Left cardiac atrium (tissue), 4 donors: ENCODE measurements at regions not wholly inside any gene's neighbourhood (a gene's known extent, or its start where the extent isn't known, plus 50 kb on each side); places are given as distances from the start of the nearest gene placed in this dataset.
"Not testable (repeated sequence)": the region's sequence is repeated elsewhere in the genome, so short reads cannot be mapped to it uniquely, and the experiment has no call there.

Experiments used
- ATAC-seq, 2 donors: fragments of 200-7000 bp; cut with Tn5 transposase; one replicate each; pipeline ENCODE4 v1.9.1; 2020; ENCODE audit warnings: mild to moderate bottlenecking in 2 of 2, moderate library complexity in 2 of 2
- DNase-seq: peaks from one replicate; pipeline ENCODE4 v3.0.0-alpha.2; 2020
- intact Hi-C, 2 donors: fragments of 100-400 bp; cut with DNase I; formaldehyde crosslinking; loops; one replicate each; pipeline versions ENCODE4 v1.14.1 to v1.15.1; 2022 to 2023
- donor health status: DM: no; HTN: yes; CAD: no.
- donor health status: DM: no; HTN: yes; CAD: no; lungs with severe emphysema.
- donor health status: DM: yes; HTN: yes; CAD: no.
- donor health status: Dilated cardiomyopathy.

DNA sequence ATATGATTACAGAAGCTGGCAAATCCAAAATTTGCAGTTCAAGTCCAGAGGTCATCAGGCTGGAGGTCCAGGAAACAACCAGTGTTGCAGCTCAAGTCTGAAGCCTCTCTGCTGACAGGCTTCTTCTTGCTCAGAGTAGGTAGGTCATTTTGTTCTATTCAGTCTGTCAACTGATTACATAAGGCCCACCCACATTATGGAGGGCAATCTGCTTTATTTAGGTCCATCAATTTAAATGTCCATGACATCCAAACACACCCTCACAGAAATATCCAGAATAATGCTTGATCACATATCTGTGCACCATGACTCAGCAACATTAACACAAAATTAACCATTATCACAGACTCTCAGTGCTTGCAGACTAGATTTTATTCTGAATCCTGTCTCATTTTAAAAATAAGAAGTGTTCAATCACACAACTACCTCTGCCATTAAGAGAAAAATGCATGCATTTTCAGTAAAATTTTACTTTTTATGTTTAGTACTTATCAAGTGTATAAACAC is 759.2 kb upstream of the ADGRB3 start:
- ATAC-seq (no peak), DNase-seq (no peak)
- intact Hi-C loops, result no loop called here

DNA sequence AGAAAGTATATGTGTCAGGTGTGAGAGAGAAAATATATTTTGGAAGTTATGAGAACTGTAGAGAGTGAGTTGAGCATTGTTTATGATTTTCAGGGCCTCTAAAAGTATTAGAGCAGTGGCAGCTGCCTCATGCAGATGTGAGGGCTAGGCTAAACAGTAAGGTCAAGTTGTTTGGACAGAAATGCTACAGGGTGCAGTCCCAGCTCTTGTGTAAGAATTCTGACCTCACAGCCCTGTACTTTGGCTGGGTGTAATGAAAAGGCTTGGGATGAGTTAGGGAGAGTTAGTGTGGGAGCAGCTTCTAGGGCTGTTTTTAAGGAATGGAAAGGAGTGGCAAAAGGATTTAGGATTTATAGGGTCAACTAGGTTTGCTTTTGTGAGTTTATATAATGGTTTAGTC is 764.8 kb upstream of the ADGRB3 start:
- no peak for ATAC-seq
- intact Hi-C loops, result no loop called here
- DNase-seq, result no peak

DNA sequence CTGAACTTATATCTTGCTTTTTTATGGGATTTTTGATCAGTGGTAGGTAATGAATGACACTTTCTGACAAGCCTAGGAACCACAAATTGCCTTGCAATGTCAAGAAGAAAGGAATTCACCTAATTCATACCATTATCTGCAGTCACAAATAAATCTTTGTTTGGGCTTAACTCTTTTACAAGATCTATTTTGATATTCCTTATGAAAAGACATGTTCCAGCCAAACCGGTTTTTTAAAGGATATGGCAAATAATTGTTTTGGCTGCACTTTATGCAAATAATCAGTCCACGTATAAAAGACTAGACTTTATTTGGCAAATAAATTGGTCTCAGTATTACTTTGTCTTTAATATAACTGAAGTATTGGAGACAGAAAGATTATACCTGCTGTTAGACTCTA is 771.7 kb upstream of the ADGRB3 start:
- intact Hi-C loops, result no loop called here
- ATAC-seq (no peak), DNase-seq (no peak)

DNA sequence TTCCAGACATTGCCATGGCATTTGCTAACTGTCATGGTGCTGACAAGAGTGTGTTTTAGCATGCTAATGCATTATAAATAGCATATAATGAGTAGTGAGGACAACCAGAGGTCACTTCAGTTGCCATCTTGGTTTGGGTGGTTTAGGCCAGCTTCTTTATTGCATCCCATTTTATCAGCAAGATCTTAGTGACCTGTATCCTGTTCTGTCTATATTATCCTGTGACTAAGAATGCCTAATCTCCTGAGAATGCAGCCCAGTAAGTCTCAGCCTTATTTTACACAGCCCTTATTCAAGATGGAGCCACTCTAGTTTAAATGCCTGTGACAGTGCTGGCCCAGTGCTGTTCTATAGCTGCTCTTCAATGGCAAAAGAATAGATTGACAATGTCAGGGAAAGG is 781.0 kb upstream of the ADGRB3 start:
- DNase-seq (no peak), ATAC-seq (no peak)
- intact Hi-C loops, result no loop called here

DNA sequence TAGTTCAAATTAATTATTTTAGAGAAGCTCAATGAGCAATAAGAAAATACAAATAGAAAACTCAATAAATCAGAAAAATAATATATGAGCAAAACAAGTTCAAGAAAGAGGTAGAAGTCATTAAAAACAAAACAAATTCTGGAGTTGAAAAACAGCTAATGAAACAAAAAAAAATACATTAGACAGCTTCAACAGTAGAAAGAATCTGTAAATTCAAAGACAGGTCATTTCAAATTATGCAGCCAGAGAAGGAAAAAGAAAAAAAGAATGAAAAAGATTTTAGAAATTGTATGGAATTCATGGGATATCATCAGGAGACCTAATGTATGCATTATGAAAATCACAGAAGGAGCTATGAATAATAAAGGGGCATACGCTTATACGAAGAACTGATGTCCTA is 795.3 kb upstream of the ADGRB3 start:
- intact Hi-C loops, result no loop called here
- no peak for ATAC-seq
- DNase-seq, result no peak

DNA sequence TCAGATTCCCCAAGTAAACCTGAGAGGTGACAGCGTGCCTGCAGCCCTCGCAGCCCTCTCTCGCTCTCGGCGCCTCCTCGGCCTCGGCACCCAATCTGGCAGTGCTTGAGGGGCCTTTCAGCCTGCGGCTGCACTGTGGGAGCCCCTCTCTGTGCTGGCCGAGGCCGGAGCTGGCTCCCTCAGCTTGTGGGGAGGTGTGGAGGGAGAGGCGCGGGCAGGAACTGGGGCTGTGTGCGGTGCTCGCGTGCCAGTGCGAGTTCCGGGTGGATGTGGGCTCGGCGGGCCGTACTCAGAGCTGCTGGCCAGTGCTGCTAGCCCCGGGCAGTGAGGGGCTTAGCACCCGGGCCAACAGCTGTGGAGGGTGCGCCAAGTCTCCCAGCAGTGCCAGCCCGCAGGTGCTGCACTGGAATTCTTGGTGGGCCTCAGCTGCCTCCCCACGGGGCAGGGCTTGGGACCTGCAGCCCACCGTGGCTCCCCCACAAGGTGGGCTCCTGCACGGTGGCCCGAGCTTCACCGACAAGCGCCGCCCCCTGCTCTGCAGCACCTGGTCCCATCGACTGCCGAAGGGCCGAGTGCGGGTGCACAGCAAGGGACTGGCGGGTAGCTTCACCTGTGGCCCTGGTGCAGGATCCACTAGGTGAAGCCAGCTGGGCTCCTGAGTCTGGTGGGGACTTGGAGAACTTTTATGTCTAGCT is 809.7 kb upstream of the ADGRB3 start:
- ATAC-seq (no peak), DNase-seq (no peak)
- intact Hi-C loops, result no loop called here

DNA sequence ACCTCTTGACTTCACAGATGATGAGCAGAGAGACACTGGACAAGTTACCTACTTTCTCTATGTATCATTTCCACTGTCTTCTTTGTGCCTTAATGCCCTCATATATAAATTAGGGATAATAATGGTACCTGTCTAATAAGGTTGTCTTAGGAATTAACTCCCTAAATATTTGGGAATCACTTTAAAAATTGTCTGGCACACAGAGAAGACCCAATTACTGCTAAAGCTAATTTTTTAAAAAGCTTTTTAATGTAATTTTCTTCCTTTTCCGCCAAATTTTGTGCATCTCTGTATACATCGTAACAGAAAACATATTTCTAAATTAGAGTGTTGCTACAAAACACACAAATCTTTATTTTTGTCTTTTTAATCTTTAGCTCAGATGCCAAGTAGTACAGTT is 816.8 kb upstream of the ADGRB3 start:
- intact Hi-C loops, result no loop called here
- ATAC-seq, result no peak
- no peak for DNase-seq

DNA sequence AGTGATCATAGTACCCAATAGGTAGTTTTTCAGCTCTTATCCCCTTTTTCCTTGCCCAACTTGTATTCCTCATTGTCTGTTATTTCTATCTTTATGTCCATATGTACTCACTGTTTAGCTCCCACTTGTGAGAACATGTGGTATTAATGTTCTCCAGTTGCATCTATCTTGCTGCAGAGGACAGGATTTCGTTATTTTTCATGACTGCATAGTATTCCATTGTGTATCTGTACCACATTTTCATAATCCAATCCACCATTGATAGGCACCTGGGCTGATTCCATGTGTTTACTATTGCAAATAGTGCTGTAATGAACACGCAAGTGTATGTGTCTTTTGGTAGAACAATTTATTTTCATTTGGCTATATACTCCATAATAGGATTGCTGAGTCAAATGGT is 819.5 kb upstream of the ADGRB3 start:
- DNase-seq (no peak), ATAC-seq (no peak)
- intact Hi-C loops, result no loop called here

DNA sequence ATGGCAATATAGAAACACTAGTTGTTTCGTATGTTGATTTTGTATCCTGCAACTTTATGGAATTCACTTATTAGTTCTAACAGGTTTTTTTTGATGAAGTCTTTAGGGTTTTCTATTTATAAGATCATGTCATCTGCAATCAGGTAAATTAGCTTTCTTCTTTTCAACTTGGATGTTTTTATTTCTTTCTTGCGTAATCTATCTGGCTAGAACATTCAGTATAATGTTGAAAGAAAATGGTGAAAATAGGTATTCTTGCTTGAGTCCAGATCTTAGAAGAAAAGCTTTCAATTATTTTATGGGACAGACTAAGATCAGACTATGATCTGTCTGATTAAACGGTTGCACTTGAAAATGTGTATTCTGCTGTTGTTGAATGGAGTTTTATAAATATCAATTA is 820.8 kb upstream of the ADGRB3 start:
- intact Hi-C loops, result no loop called here
- no peak for DNase-seq
- ATAC-seq, result no peak

DNA sequence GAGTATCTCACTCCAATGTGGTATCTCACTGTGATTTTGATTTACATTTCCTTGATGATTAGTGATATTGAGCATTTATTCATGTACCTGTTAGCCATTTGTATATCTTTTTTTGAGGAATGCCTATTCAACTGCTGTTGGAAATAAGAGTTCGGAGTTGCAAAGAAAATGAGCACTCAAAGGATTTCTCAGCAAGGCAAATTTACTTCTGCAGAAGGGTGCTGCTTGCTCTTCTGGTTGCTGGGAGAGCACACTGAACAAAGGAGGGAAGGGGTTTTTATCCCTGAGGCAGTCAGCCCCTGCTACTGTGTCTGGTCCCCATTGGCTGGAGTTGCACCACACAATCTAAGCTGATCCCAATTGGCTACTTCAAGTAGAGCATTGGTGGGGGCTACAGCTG is 822.4 kb upstream of the ADGRB3 start:
- intact Hi-C loops, result no loop called here
- ATAC-seq (no peak), DNase-seq (no peak)

DNA sequence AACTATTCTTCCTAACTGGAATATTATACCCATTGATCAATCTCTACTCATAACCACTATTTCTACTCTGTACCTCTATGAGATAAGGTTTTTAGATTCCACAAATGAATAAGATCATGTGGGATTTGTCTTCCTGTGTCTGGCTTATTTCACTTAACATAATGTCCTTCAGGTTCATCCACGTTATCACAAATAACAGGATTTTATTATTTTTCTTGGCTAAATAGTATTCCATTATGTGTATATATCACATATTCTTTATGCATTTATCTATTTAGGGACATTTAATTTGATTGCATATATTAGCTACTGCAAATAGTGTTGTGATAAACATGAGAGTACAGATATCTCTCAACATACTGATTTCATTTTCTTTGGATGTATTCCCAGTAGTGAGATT is 823.0 kb upstream of the ADGRB3 start:
- ATAC-seq (no peak), DNase-seq (no peak)
- intact Hi-C loops, result no loop called here

DNA sequence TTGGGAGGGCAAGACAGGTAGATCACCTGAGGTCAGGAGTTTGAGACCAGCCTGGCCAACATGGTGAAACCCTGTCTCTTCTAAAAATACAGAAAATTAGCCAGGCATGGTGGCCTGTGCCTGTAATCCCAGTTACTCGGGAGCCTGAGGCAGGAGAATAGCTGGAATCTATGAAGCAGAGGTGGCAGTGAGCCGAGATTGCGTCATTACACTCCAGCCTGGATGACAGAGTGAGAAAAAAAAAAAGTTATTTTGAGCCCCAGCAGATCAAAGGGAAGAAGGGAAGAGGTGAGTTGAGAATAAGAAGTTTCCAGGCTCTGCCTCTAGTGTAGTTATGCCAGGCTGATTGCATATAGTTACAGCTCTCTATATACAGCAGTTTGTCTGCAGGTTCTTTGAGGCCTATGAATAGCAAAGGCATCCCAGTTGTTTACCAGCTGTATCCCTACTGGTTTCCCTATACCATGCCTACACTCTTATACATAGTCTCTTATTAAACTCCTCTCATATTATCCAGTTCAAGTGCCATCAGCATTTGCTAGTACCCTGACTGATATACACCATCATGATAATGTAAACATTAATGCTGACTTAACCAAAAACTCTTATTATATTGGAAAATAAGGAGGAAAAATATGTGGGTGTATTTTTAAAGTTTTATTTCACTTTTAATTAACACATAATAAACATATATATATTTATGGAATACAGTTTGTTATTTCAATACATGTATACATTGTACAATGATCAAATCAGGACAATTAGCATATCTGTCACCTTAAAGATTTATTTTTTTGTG is 823.6 kb upstream of the ADGRB3 start:
- DNase-seq (no peak), ATAC-seq (no peak)
- intact Hi-C loops, result no loop called here

DNA sequence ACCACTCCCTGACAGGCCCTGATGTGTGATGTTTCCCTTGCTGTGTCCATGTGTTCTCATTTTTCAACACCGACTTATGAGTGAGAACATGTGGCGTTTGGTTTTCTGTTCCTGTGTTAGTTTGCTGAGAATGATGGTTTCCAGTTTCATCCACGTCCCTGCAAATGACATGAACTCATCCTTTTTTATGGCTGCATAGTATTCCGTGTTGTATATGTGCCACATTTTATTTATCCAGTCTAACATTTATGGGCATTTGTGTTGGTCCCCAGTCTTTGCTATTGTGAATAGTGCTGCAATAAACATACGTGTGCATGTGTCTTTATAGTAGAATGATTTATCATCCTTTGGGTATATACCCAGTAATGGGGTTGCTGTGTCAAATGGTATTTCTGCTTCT is 830.3 kb upstream of the ADGRB3 start:
- ATAC-seq, intact Hi-C loops, DNase-seq: not testable (repeated sequence)

DNA sequence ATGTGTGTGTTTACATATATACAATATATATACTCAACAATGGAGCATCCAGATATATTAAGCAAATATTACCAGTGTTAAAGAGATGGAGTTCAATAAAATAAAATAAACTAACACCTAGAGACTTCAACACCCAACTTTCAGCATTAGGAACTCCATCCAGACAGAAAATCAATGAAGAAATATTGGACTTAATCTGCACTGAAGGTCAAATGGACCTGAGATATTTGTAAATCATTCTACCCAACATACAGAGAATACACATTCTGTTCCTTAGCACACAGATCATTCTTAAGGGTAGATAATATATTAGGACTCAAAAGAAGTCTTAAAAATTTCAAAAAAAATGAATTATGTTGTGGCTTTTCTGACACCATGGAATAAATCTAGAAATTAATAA is 832.3 kb upstream of the ADGRB3 start:
- no peak for ATAC-seq
- intact Hi-C loops, result no loop called here

DNA sequence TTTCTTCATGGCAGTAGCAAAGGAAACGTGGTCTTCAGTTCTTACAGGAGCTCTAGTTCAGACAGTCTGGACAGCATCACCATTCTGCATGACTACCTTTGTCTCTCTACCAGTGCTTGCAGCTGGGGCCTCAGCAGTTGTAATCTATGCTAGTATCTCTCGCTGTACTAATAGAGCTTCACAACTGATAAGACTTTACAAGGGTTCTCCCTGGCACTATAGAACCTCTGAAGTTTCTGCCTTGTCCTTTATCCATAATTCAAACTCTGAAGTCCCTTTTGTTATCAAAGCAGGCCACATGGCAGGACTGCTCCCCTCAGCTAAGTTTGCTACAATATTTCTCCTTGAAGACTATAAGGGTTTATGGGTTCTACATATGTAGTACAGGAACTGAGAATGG is 842.1 kb upstream of the ADGRB3 start:
- no peak for ATAC-seq
- intact Hi-C loops, result no loop called here
- DNase-seq, result no peak

More for the DNA sequence above, 832.3 kb upstream of the ADGRB3 start:
- DNase-seq, result no peak

DNA sequence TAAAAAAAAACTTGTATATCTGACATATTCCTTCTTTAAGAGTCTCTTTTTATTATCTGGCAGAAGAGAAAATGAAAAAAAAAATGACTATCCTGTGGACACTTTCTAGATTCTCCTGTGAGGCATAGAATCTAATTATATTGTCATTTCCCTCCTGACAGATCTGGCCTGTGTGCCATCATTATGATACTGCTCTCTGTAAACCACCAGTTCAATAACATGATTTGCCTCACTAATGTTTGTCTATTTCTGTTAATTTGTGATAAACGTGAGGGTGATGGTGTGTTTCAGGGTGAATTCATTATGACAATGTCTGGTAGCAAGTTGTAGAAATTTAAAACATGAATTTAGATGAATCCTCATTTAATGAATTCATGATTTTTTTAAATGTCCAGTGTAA is 844.5 kb upstream of the ADGRB3 start:
- ATAC-seq (no peak), DNase-seq (no peak)
- intact Hi-C loops, result no loop called here

DNA sequence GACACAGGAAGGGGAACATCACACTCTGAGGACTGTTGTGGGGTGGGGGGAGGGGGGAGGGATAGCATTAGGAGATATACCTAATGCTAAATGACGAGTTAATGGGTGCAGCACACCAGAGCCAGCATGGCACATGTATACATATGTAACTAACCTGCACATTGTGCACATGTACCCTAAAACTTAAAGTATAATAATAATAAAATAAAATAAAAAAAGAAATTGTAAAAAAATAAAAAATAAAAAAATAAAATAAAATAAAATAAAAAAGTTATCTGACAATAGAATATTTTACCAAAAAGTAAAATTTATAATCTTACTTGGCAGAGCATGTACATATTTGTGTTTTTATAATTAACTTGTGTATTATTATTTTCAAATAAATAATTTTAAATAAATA is 848.0 kb upstream of the ADGRB3 start:
- DNase-seq, intact Hi-C loops, ATAC-seq: not testable (repeated sequence)

DNA sequence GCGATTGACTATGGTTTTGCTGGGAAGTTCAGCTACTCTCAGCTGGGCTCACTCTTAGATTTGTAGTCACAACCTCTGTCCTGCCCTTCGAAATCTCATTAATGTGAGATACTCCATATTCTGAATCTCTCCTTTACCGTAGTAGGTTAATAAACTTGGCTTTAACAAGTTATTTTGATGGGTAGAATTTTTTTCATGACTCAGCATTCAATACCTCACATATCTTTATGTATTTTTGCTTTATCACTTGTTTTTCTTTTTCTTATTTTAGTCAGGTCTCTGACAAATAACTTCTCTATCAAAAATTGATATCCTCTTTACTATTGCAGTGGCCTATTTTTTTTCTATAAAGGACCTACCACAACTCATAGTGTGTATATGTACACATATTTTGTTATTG is 855.2 kb upstream of the ADGRB3 start:
- intact Hi-C loops, result no loop called here
- DNase-seq (no peak), ATAC-seq (no peak)

DNA sequence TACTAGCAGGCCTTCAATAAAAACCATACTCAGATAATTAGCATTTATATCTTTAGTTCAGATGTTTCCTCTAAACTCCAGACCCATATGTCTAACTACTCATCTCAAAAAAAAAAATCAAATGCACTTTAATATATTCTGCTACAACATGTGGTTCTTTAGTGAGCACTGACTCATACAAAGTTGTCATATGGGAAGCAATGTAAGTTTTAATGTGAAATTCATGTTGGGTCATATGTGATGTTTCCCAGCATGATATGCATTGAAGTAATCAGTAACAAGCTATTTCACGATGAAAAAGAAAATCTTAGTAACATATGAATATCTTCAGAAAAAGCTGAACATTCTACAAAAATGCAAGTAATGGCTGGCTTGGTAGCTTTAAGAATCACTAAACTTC is 859.7 kb upstream of the ADGRB3 start:
- intact Hi-C loops, result no loop called here
- ATAC-seq, result no peak
- no peak for DNase-seq

DNA sequence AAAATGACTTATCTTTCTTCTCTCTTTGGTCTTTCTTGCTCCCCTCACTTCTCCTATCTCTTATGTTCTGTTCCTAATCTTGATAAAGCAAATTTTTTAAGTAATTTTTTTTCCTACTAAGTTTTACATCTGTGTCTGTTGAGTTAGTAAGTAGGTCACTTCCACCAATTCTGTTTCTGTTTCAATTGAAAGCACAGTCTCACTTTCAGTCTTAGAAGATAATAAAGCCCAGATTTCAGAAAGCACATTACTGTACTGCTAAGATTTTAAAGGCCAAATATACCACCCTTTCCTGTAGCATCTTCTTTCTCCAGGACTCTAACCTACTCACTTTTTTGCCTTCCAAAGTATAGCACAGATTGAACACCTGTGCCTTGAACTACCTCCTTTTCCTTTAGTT is 866.1 kb upstream of the ADGRB3 start:
- ATAC-seq (no peak), DNase-seq (no peak)
- intact Hi-C loops, result no loop called here
